Uterus (tissue), 3 donors: ENCODE measurements at regions not wholly inside any gene's neighbourhood (a gene's known extent, or its start where the extent isn't known, plus 50 kb on each side); places are given as distances from the start of the nearest gene placed in this dataset.

ENCODE experiments used
- DNase-seq, 2 donors: peaks; one replicate each; pipeline ENCODE4 v3.0.0-alpha.2; 2019 to 2020
- H3K27ac ChIP-seq, 2 donors: fragments of 200-600 bp; sonication (generic); 1 replicate in 1 of 2; 2 replicates in 1 of 2; pipeline ENCODE4 v1.5.1; 2016 to 2018
- H3K27me3 ChIP-seq, 2 donors: fragments of 200-600 bp; sonication (generic); one replicate each; pipeline ENCODE4 v1.5.1; 2018 to 2019; ENCODE audit warnings: control low read depth in 1 of 2
- H3K36me3 ChIP-seq, 2 donors: fragments of 200-600 bp; sonication (generic); one replicate each; pipeline ENCODE4 v1.5.1; 2019; ENCODE audit warnings: control low read depth in 1 of 2
- H3K4me1 ChIP-seq, 2 donors: fragments of 200-600 bp; sonication (generic); one replicate each; pipeline ENCODE4 v1.5.1; 2018 to 2019; ENCODE audit warnings: control low read depth in 1 of 2
- H3K4me3 ChIP-seq, 2 donors: fragments of 200-600 bp; sonication (generic); 1 replicate in 1 of 2; 2 replicates in 1 of 2; pipeline ENCODE4 v1.5.1; 2018 to 2019; ENCODE audit warnings: mild to moderate bottlenecking in 1 of 2
- H3K9me3 ChIP-seq, 2 donors: fragments of 200-600 bp; sonication (generic); one replicate each; pipeline ENCODE4 v1.5.1; 2019; ENCODE audit warnings: control low read depth in 1 of 2
- CTCF ChIP-seq, 4 experiments: fragments of 200-600 bp in 2 of 4; fragments of 450-650 bp in 2 of 4; sonication (generic) in 2 of 4; IDR thresholded peaks; one replicate each; pipeline ENCODE4 v1.5.1; 2016 to 2019; ENCODE audit warnings: antibody characterized with exemption in 4 of 4, mild to moderate bottlenecking in 2 of 4, moderate library complexity in 1 of 4
- POLR2A ChIP-seq, 2 donors: fragments of 450-650 bp; IDR thresholded peaks; one replicate each; pipeline ENCODE4 v1.6.1; 2016; ENCODE audit warnings: antibody characterized with exemption in 2 of 2, mild to moderate bottlenecking in 1 of 2, moderate library complexity in 1 of 2
- intact Hi-C: fragments of 100-400 bp; cut with DNase I; formaldehyde crosslinking; loops from one replicate; pipeline ENCODE4 v1.15.1; 2023; ENCODE audit warnings: low total_unique reads
- donor health status: DM: yes; HTN: yes; CAD: no.

- no peaks in the 10 kb centered on the region for H3K9me3 ChIP-seq
- H3K27me3 ChIP-seq = no peaks in the 10 kb centered on the region
- no peaks in the 10 kb centered on the region for H3K36me3 ChIP-seq
- no peak overlapping the region for H3K4me3 ChIP-seq
- TF ChIP-seq POLR2A (IDR thresholded peaks at IDR 0.05) (no peak), CTCF (IDR thresholded peaks at IDR 0.05) (no peak)
- no peaks in the 10 kb centered on the region for H3K4me1 ChIP-seq
- no peak overlapping the region for H3K27ac ChIP-seq
- DNase-seq = no peak
- intact Hi-C loops = no loop called here
These were observed 276.0 kb downstream of the ZNF516 start for GRCh38 chr18:76219023-76219422.

- DNase-seq = no peak
- Histone ChIP-seq H3K36me3 (no peaks in the 10 kb centered on the region), H3K4me1 (no peaks in the 10 kb centered on the region), H3K27me3 (no peaks in the 10 kb centered on the region), H3K27ac (no peak overlapping the region), H3K4me3 (no peak overlapping the region), H3K9me3 (no peaks in the 10 kb centered on the region)
- intact Hi-C loops = no loop called here
- TF ChIP-seq POLR2A (IDR thresholded peaks at IDR 0.05) (no peak), CTCF (IDR thresholded peaks at IDR 0.05) (no peak)
These were observed 278.9 kb downstream of the ZNF516 start for GRCh38 chr18:76216096-76216495.

- H3K36me3 ChIP-seq = no peaks in the 10 kb centered on the region
- TF ChIP-seq CTCF (IDR thresholded peaks at IDR 0.05) (no peak), POLR2A (IDR thresholded peaks at IDR 0.05) (no peak)
- DNase-seq = no peak
- no peaks in the 10 kb centered on the region for H3K9me3 ChIP-seq
- H3K4me3 ChIP-seq = no peak overlapping the region
- intact Hi-C loops = no loop called here
- H3K4me1 ChIP-seq = no peaks in the 10 kb centered on the region
- H3K27ac ChIP-seq = no peak overlapping the region
- H3K27me3 ChIP-seq = no peaks in the 10 kb centered on the region
These were observed 281.1 kb downstream of the ZNF516 start for GRCh38 chr18:76213991-76214390.

- no peak for TF ChIP-seq CTCF (IDR thresholded peaks at IDR 0.05)
- no peak for TF ChIP-seq POLR2A (IDR thresholded peaks at IDR 0.05)
- H3K4me1 ChIP-seq = no peaks in the 10 kb centered on the region
- no peak for DNase-seq
- no peaks in the 10 kb centered on the region for H3K36me3 ChIP-seq
- H3K9me3 ChIP-seq = no peaks in the 10 kb centered on the region
- H3K27me3 ChIP-seq = no peaks in the 10 kb centered on the region
- H3K27ac ChIP-seq = no peak overlapping the region
- no peak overlapping the region for H3K4me3 ChIP-seq
- intact Hi-C loops = no loop called here
These were observed 282.1 kb downstream of the ZNF516 start for GRCh38 chr18:76212960-76213359.

- Histone ChIP-seq H3K4me3 (no peak overlapping the region), H3K4me1 (no peaks in the 10 kb centered on the region), H3K9me3 (no peaks in the 10 kb centered on the region), H3K27me3 (no peaks in the 10 kb centered on the region), H3K36me3 (no peaks in the 10 kb centered on the region), H3K27ac (no peak overlapping the region)
- intact Hi-C loops = no loop called here
- DNase-seq = no peak
- TF ChIP-seq POLR2A (IDR thresholded peaks at IDR 0.05) (no peak), CTCF (IDR thresholded peaks at IDR 0.05) (no peak)
These were observed 285.4 kb downstream of the ZNF516 start for GRCh38 chr18:76209597-76209996.
